NCI-H69 (cell line): ENCODE measurements at regions not wholly inside any gene's neighbourhood (a gene's known extent, or its start where the extent isn't known, plus 50 kb on each side); places are given as distances from the start of the nearest gene placed in this dataset.
"Not testable (repeated sequence)": the region's sequence is repeated elsewhere in the genome, so short reads cannot be mapped to it uniquely, and the experiment has no call there.

Source experiments
- DNase-seq: peaks from one replicate; lab custom pipeline; 2025; lab: John Stamatoyannopoulos, UW

- no peak for DNase-seq
Measured at GRCh38 chr2:18986046-18986445, 372.4 kb downstream of the OSR1 start.

- no peak for DNase-seq
Measured at GRCh38 chr2:18980786-18981430, 377.5 kb downstream of the OSR1 start.

DNA sequence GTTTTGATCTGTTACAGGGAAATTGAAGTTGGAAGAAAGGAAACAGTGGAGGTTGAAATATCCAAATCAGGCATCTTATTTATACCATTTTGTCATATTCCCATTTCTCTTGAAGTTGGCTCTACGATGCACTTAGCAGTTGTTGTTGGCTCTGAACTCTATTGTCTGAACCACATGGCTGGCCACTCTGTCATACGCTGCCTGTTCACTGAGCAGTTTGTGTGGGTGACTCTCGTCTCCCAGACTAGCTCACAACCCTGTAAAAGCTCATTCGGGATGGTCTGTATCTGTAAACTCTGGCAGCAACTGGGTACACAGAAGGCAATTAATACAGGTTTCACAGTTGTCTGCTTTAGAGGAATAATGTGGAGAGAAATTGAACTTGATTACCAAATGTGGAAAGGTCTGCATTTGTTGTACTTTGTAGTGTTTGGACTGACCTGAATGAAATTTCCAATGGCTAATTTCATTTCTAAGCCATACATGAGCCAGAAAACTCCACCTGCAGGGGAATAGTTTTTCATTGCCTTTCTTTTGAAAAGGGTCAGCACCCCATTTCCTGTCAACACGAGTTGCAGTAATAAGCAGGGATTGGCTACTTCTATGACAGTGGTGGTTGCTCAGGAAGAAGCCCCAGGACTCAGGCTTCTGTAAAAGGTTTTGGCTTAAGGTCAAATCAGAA, 378.2 kb downstream of the OSR1 start:
- DNase-seq: peak; percentile 7

GRCh38 chr2:18977409-18977808, 381.0 kb downstream of the OSR1 start:
- DNase-seq: no peak

- DNase-seq: no peak
Measured at GRCh38 chr2:18976168-18976961, 382.1 kb downstream of the OSR1 start.

DNA sequence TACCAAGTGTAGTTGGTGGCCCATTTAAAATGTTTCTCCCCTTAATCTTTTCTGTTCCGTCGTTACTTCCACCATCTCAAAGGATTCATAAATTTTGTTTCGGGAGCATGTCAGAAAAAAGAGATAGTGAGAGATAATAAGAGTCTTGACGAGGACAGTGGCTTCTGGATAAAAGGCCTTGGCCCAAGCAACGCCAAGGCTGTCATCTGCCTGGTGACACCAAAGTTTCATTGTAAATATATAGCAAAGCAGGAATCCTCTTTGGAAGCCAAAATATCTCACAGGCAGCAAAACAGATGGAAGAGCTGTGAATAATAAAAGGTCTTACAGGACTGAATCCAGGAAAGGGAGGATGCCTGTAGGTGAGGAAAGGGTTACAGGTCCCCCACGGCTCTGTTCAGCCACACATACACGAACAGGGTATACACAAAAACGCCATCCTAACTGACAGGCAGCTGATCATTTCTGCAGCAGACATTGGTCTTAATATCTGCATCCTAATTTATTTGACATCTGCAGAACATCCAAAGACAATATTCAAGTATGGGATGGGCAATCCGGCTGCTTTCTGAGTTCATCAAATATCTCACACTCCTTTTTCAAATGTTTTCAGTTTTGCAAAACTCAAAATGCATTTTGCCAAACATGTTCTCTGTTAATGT, 382.8 kb downstream of the OSR1 start:
- DNase-seq: no peak

DNA sequence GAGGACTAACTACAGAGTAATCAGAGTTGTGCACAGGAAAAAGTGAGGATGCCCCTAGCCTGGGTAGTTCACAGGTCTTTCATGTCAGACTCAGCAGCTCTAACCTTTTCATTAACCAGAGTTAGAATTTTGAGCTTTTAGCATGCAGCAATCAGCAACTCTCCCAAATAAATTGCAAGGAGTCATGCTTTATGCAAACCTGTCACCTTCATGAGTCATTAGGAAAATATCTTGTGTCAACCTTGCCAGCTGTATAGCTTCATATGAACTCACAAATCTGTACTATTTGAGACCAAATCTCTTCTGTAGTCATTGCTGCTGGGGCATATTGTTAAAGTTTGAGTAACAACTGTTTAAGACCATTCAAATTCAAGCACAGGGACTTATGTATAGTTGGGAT, 382.3 kb upstream of the NT5C1B start:
- DNase-seq: no peak

- no peak for DNase-seq
Measured at GRCh38 chr2:18971069-18971378, 381.7 kb upstream of the NT5C1B start.

- no peak for DNase-seq
Measured at GRCh38 chr2:18966131-18966530, 376.8 kb upstream of the NT5C1B start.

- DNase-seq: not testable (repeated sequence)
Measured at GRCh38 chr2:18963739-18964256, 374.4 kb upstream of the NT5C1B start.

DNA sequence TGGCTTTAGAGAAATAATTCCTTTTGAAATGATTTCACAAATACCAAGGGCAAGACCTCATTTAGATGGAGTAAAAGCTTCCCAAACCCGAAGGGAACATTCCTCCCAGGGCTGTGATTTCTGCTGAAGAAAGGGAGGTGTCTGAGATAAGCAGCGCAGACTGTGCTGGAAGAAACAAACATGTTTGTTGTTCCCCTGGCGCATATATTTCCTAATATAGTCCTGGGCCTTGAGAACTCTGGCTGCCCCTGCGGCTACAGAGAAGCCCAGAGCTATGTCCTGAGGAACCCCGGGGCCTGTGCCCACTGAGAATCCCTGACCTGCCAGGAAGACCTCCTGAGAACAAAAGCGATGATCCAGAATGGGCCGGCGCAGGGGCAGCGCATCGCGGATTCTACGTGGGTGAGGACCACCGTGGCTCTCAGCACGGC, 372.6 kb upstream of the NT5C1B start:
- no peak for DNase-seq

GRCh38 chr2:18959952-18960717, 370.8 kb upstream of the NT5C1B start:
- DNase-seq: no peak

- no peak for DNase-seq
Measured at GRCh38 chr2:18959200-18959599, 369.8 kb upstream of the NT5C1B start.

GRCh38 chr2:18957909-18958308, 368.5 kb upstream of the NT5C1B start:
- DNase-seq: no peak

DNA sequence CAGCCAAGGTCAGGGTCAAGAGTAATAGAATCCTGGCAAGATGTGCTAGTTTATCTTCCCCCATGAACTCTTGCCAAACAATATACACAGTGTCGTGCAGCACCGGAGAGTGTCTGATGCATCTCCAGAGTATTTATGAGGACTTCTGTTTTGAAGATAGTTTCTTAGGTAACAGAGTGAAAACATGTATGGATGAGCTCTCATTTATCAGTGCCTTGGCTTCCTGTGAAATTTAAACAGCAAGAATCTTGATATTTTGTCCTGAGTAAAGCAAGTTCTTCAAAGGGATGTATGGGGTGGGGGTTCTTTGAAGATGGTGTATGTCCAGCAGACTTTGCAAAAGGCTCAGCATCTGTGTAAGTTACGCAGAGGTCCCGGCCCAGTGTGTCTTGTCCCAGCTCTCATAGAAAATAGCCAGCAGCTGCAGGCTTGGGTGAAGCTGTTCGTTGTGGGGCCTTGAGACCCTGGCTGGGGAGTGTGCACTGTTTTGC, 361.0 kb upstream of the NT5C1B start:
- no peak for DNase-seq

- DNase-seq: no peak
Measured at GRCh38 chr2:18949871-18950270, 360.5 kb upstream of the NT5C1B start.

DNA sequence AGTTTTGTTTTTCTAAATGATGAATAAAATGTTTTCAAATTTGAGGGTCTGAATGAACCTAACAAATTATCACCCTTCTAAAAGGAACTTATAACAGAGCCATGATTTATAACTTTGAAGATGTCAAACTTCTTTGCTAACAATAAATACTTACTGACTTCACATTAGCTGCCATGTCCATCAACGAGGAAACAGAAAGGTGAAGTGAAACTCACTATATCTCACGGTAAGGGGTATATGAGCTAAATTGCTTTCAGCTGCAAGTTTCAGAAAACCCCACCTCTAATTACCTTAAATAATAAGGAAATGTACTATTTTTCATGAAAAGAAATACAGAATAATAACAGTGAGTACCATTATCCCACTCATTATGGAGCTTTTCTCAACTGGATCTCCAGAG, 350.8 kb upstream of the NT5C1B start:
- peak; percentile 32 for DNase-seq

DNA sequence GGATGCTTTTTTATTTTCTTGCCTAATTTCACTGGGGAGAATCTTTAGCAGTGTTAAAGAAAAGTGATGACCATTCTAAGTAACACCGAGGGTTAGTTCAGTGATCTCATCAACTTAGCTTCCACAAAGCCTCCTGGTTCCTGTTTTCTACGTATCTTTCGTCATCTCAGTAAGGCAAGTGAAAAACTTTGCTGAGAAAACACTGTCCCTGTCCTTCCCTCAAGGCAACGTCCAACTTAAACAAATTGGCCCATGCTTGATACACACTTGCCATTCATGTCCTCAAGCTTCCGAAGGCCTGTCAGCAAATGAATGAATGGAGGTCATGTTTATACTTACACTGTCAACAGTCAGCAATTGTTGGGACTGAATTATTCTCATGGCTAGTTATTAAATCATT, 350.4 kb upstream of the NT5C1B start:
- DNase-seq: peak; percentile 32

DNA sequence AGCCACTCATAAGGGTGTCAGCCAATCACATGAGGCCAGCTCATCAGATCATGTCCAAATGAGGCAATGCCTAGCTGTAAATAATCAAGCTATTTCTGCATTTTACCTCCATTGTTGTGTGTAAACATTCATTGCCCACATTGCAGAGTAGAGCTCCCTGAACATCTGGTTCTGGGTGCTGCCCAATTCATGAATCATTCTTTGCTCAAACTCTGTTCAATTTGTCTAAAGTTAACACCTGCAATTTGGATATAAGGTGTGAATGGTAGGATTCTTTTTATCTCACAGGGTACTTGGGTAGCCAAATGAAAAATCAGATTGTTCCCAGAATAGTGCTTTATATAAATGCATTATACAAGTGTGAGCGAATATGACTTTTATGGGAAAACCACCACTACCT, 345.5 kb upstream of the NT5C1B start:
- DNase-seq: no peak

GRCh38 chr2:18932853-18933252, 343.5 kb upstream of the NT5C1B start:
- no peak for DNase-seq

DNA sequence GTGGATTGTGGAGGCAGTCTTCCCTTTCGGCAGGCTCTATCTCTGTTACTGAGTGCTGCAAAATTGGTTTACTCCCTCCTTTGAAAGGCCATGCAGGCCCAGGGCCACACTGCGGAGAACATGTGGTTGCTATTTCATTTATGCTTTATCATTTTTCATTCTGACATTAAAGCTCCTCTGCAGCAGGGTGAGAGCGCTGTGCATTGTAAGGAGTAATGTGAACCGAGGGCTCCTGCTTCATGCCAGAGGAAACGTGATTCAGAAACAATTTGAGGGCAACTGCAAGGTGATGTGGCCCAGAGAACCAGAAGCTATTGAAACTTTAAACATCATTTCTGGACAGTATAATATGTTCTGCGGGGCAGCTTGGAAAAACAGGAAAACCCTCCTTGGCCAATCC, 341.6 kb upstream of the NT5C1B start:
- no peak for DNase-seq
